Fibroblast of mammary gland (primary cell): ENCODE measurements at regions not wholly inside any gene's neighbourhood (a gene's known extent, or its start where the extent isn't known, plus 50 kb on each side); places are given as distances from the start of the nearest gene placed in this dataset.
"Not testable (repeated sequence)": the region's sequence is repeated elsewhere in the genome, so short reads cannot be mapped to it uniquely, and the experiment has no call there.

ENCODE experiments used
- DNase-seq: peaks from one replicate; pipeline ENCODE4 v3.0.0-alpha.2; 2010; ENCODE audit warnings: low read depth
- H3K4me3 ChIP-seq: 2 replicates; pipeline ENCODE4 v1.5.1; 2011; ENCODE audit warnings: low read depth, mild to moderate bottlenecking, low read length, moderate library complexity; ENCODE audit not compliant: control insufficient read depth
- TF ChIP-seq, protein P1 (sequence below): conservative IDR thresholded peaks from 2 replicates; pipeline ENCODE4 v1.5.1; 2011; ENCODE audit warnings: low read depth, low read length, inconsistent platforms; ENCODE audit not compliant: control insufficient read depth, insufficient read depth

DNA sequence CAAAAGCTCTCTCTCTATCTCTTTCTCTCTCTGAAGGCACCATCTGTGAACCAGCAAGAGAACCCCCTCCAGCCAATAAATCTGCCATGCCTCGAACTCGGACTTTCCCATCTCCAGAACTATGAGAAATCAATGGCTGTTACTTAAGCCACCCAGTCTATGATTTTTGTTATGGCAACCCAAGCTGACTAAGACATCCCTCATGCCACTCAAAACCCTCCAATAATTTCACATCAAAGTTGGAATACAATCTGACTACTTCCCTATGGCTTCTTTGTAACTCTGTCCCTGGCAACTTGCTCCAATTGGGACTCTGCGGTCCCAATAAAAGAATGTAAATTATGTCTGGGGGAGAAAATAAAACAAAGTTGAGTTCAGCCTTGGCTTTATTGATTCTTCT, 265.7 kb downstream of the SHOX start:
- TF ChIP-seq, protein P1, sequence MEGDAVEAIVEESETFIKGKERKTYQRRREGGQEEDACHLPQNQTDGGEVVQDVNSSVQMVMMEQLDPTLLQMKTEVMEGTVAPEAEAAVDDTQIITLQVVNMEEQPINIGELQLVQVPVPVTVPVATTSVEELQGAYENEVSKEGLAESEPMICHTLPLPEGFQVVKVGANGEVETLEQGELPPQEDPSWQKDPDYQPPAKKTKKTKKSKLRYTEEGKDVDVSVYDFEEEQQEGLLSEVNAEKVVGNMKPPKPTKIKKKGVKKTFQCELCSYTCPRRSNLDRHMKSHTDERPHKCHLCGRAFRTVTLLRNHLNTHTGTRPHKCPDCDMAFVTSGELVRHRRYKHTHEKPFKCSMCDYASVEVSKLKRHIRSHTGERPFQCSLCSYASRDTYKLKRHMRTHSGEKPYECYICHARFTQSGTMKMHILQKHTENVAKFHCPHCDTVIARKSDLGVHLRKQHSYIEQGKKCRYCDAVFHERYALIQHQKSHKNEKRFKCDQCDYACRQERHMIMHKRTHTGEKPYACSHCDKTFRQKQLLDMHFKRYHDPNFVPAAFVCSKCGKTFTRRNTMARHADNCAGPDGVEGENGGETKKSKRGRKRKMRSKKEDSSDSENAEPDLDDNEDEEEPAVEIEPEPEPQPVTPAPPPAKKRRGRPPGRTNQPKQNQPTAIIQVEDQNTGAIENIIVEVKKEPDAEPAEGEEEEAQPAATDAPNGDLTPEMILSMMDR = no peak
- no peak overlapping the region for H3K4me3 ChIP-seq
- DNase-seq = no peak

DNA sequence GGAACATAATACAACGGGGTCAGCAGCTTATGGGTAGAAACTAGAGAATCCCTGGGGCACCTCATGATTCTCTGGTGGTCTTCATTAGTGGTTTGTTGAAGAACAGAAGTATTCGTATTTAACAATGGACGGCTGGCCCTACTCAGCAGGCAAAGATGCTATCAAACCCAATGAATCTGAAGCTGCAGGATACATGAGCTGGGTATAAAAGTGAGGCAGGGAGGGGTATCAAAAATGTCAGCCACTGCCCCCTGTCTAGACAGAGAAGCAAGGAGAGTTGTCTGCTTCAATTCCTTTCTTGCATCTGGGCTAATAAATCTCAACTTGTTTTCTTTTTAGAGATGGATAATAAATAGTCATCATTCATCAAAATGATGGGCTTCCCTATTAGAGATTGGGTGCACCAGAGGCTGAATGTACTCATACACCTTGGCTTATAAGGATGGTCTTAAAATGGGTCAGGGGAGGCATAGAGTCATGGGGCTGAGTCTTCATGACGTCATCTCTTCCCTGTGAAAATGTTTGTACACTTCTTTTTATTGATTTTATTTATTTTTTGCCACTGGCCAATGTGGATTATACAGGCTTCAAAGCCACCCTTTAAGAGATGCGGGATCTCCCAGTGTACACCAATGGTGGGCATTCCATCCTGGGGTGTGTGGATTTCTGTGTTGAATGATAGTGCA, 259.5 kb downstream of the SHOX start:
- H3K4me3 ChIP-seq = no peak overlapping the region
- DNase-seq = no peak
- TF ChIP-seq, protein P1 = no peak

DNA sequence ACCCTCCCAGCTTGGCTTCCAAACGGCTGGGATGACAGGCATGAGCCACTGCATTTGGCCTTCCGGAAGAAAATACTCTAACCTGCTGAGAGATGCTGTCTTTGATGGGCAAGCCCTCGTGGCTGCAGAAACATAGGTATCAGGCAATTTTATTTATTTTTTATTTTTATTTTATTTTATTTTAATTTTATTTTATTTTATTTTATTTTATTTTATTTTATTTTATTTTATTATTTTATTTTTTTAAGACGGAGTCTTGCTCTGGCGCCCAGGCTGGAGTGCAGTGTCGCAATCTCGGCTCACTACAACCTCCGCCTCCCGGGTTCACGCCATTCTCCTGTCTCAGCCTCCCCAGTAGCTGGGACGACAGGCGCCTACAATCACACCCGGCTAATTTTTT, 257.1 kb downstream of the SHOX start:
- not testable (repeated sequence) for H3K4me3 ChIP-seq, DNase-seq

DNA sequence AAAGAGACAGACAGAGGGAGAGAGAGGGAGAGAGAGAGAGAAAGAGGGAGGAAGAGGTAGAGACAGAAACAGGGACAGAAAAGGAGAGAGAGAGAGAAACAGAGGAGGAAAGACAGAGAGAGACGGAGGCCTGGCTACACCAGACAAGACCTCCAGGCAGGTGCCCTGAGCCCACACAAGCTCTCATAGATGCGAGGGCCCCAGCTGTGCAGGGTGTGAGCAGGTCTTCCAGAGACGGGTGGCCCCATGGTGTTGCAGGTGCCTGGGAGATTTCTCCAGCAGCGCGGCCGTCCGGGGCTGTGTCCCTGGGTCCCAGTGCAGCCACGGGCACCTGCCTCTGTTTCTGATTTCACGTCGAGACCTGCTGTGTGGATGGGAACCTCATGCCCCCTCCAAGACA, 253.0 kb downstream of the SHOX start:
- DNase-seq = no peak
- TF ChIP-seq, protein P1 = no peak
- H3K4me3 ChIP-seq = no peak overlapping the region

DNA sequence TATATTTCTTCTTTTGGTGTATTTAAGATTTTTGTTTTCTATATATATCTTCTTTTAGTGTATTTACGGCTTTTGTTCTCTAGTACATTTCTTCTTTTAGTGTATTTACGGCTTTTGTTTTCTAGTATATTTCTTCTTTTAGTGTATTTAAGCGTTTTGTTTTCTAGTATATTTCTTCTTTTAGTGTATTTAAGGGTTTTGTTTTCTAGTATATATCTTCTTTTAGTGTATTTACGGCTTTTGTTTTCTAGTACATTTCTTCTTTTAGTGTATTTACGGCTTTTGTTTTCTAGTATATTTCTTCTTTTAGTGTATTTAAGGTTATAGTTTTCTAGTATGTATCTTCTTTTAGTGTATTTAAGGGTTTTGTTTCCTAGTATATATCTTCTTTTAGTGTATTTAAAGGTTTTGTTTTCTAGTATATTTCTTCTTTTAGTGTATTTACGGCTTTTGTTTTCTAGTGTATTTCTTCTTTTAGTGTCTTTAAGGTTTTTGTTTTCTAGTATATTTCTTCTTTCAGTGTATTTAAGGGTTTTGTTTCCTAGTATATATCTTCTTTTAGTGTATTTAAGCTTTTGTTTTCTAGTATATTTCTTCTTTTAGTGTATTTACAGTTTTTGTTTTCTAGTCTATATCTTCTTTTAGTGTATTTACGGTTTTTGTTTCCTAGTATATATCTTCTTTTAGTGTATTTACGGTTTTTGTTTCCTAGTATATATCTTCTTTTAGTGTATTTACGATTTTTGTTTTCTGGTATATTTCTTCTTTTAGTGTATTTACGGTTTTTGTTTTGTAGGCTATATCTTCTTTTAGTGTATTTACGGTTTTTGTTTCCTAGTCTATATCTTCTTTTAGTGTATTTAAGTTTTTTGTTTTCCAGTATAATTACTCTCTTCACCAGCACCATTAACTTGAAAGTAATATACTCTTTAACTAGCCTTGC, 249.4 kb downstream of the SHOX start:
- H3K4me3 ChIP-seq = not testable (repeated sequence)

DNA sequence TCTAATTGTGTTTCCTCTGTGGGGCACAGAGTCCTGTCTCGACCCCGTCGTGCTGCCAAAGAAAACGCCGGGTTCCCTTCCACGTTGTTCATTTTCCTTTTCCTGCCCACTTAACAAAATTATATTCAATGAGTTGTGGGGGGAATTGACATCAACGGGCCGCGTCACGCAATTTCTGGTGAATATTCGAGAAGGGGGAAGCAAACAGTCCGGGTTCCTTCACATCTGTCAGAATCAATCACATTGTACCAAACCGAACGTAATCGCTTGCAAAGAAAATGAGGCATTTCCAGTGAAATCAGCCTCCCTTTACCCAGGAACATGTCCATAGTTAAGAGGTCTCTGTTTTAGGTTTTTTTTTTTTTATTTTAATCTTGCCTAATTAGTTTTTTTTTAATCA, 243.5 kb downstream of the SHOX start:
- no peak overlapping the region for H3K4me3 ChIP-seq
- no peak for DNase-seq

More for the DNA sequence above, 249.4 kb downstream of the SHOX start:
- not testable (repeated sequence) for DNase-seq

DNA sequence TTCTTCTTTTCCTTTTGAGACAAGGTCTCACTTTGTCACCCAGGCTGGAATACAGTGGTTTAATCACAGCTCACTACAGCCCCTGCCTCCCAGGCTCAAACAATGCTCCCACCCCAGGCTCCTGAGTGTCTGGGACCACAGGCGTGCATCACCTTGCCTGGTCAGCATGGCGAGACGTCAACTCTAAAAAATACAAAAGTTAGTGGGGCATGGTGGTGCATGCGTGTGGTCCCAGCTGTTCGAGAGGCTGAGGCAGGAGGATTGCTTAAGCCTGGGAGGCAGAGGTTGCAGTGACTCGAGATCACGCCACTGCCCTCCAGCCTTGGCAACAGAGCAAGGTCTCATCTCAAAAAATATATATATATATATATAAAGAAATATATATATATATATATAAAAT, 242.4 kb downstream of the SHOX start:
- DNase-seq = no peak
- TF ChIP-seq, protein P1 = no peak
- no peak overlapping the region for H3K4me3 ChIP-seq

More for the DNA sequence above, 243.5 kb downstream of the SHOX start:
- TF ChIP-seq, protein P1 = no peak
